H9 (cell line): ENCODE measurements at regions not wholly inside any gene's neighbourhood (a gene's known extent, or its start where the extent isn't known, plus 50 kb on each side); places are given as distances from the start of the nearest gene placed in this dataset.

Source experiments
- DNase-seq: peaks from one replicate; pipeline ENCODE4 v3.0.0-alpha.2; 2017
- H2AFZ ChIP-seq: one replicate; pipeline ENCODE4 v1.6.1; 2013; ENCODE audit warnings: mild to moderate bottlenecking, low read length, control low read depth, moderate library complexity
- H2AK5ac ChIP-seq: 2 replicates; pipeline ENCODE4 v1.6.1; 2013; ENCODE audit warnings: low read length, control low read depth, mixed read lengths; ENCODE audit not compliant: insufficient read length
- H2BK120ac ChIP-seq: one replicate; pipeline ENCODE4 v1.6.1; 2013; ENCODE audit warnings: low read depth, mild to moderate bottlenecking, low read length, control low read depth, inconsistent platforms; ENCODE audit not compliant: poor library complexity, severe bottlenecking
- H2BK12ac ChIP-seq: 2 replicates; pipeline ENCODE4 v1.6.1; 2013; ENCODE audit warnings: low read length, control low read depth, mixed read lengths, low read depth; ENCODE audit not compliant: insufficient read length
- H2BK15ac ChIP-seq: 2 replicates; pipeline ENCODE4 v1.6.1; 2013; ENCODE audit warnings: low read depth, low read length, control low read depth
- H2BK20ac ChIP-seq: one replicate; pipeline ENCODE4 v1.6.1; 2013; ENCODE audit warnings: low read depth, mild to moderate bottlenecking, low read length, control low read depth, inconsistent platforms; ENCODE audit not compliant: poor library complexity, severe bottlenecking
- H2BK5ac ChIP-seq: 2 replicates; pipeline ENCODE4 v1.6.1; 2013; ENCODE audit warnings: low read length, control low read depth, mixed read lengths; ENCODE audit not compliant: insufficient read length
- H3K14ac ChIP-seq: 2 replicates; pipeline ENCODE4 v1.6.1; 2013; ENCODE audit warnings: low read length, control low read depth; ENCODE audit not compliant: insufficient read depth
- H3K18ac ChIP-seq: 2 replicates; pipeline ENCODE4 v1.6.1; 2013; ENCODE audit warnings: low read depth, mild to moderate bottlenecking, mixed read lengths, low read length, control low read depth; ENCODE audit not compliant: insufficient read length
- H3K23ac ChIP-seq: 2 replicates; pipeline ENCODE4 v1.6.1; 2013; ENCODE audit warnings: low read length, control low read depth, mixed read lengths, low read depth; ENCODE audit not compliant: insufficient read length
- H3K23me2 ChIP-seq: 2 replicates; pipeline ENCODE4 v1.6.1; 2013; ENCODE audit warnings: low read depth, mild to moderate bottlenecking, mixed read lengths, low read length, control low read depth; ENCODE audit not compliant: insufficient read length, poor library complexity, severe bottlenecking
- H3K27ac ChIP-seq: 2 replicates; pipeline ENCODE4 v1.5.1; 2013; ENCODE audit warnings: low read length, control low read depth, mixed read lengths, low read depth; ENCODE audit not compliant: insufficient read length
- H3K27me3 ChIP-seq: 2 replicates; pipeline ENCODE4 v1.6.1; 2013; ENCODE audit warnings: low read length, control low read depth, inconsistent platforms; ENCODE audit not compliant: insufficient read depth
- H3K4ac ChIP-seq: 2 replicates; pipeline ENCODE4 v1.6.1; 2013; ENCODE audit warnings: low read depth, mild to moderate bottlenecking, control low read depth, inconsistent platforms, low read length, moderate library complexity
- H3K4me1 ChIP-seq: 2 replicates; pipeline ENCODE4 v1.6.1; 2013; ENCODE audit warnings: low read length, control low read depth, inconsistent platforms; ENCODE audit not compliant: insufficient read depth
- H3K4me2 ChIP-seq: 2 replicates; pipeline ENCODE4 v1.6.1; 2013; ENCODE audit warnings: low read length, control low read depth, mixed read lengths; ENCODE audit not compliant: insufficient read length, insufficient read depth
- H3K56ac ChIP-seq: 2 replicates; pipeline ENCODE4 v1.6.1; 2013; ENCODE audit warnings: low read depth, mild to moderate bottlenecking, mixed read lengths, low read length, control low read depth; ENCODE audit not compliant: insufficient read length
- H3K79me1 ChIP-seq: 2 replicates; pipeline ENCODE4 v1.6.1; 2013; ENCODE audit warnings: low read depth, mild to moderate bottlenecking, moderate library complexity, low read length, control low read depth, inconsistent platforms; ENCODE audit not compliant: insufficient read depth, poor library complexity, severe bottlenecking
- H3K79me2 ChIP-seq: 2 replicates; pipeline ENCODE4 v1.6.1; 2013; ENCODE audit warnings: low read length, control low read depth, inconsistent platforms; ENCODE audit not compliant: insufficient read depth
- H3K9ac ChIP-seq: 2 replicates; pipeline ENCODE4 v1.6.1; 2013; ENCODE audit warnings: low read length, control low read depth, mixed read lengths; ENCODE audit not compliant: insufficient read length; ENCODE audit errors: extremely low read depth
- H3K9me3 ChIP-seq: one replicate; pipeline ENCODE4 v1.6.1; 2013; ENCODE audit warnings: low read depth, low read length, inconsistent platforms; ENCODE audit not compliant: control insufficient read depth
- H3T11ph ChIP-seq: one replicate; pipeline ENCODE4 v1.6.1; 2013; ENCODE audit warnings: mild to moderate bottlenecking, low read length, control low read depth, inconsistent platforms
- H4K20me1 ChIP-seq: one replicate; pipeline ENCODE4 v1.6.1; 2013; ENCODE audit not compliant: control insufficient read depth, insufficient read length, insufficient read depth
- H4K5ac ChIP-seq: 2 replicates; pipeline ENCODE4 v1.6.1; 2013; ENCODE audit warnings: low read depth, mild to moderate bottlenecking, mixed read lengths, low read length, control low read depth; ENCODE audit not compliant: insufficient read length
- H4K8ac ChIP-seq: replicated peaks from 2 replicates; pipeline ENCODE4 v1.6.1; 2013; ENCODE audit warnings: low read length, control low read depth, mixed read lengths, low read depth; ENCODE audit not compliant: insufficient read length
- H4K91ac ChIP-seq: 2 replicates; pipeline ENCODE4 v1.6.1; 2013; ENCODE audit warnings: low read depth, mild to moderate bottlenecking, moderate library complexity, mixed read lengths, low read length, control low read depth; ENCODE audit not compliant: insufficient read length
- H3K27ac Mint-ChIP-seq, 3 experiments: 2 replicates in 2 of 3; 3 replicates in 1 of 3; pipeline ENCODE4 v1.8.0; 2020 to 2021; ENCODE audit warnings: mixed read lengths in 3 of 3, mild to moderate bottlenecking in 1 of 3, moderate library complexity in 1 of 3
- H3K27me3 Mint-ChIP-seq: 2 replicates; pipeline ENCODE4 v1.8.0; 2021; ENCODE audit warnings: low read depth, mild to moderate bottlenecking, moderate library complexity, mixed read lengths
- H3K36me3 Mint-ChIP-seq, 3 experiments: 2 replicates in 2 of 3; 3 replicates in 1 of 3; pipeline ENCODE4 v1.8.0; 2020 to 2021; ENCODE audit warnings: low read depth in 3 of 3, mixed read lengths in 3 of 3; ENCODE audit not compliant: insufficient read depth in 1 of 3
- H3K4me1 Mint-ChIP-seq, 2 experiments: 2 replicates each; pipeline ENCODE4 v1.8.0; 2020; ENCODE audit warnings: mixed read lengths in 2 of 2
- H3K4me3 Mint-ChIP-seq, 2 experiments: 2 replicates in 1 of 2; 3 replicates in 1 of 2; pipeline ENCODE4 v1.8.0; 2020 to 2021; ENCODE audit warnings: mild to moderate bottlenecking in 2 of 2, mixed read lengths in 2 of 2, moderate library complexity in 1 of 2
- H3K9me3 Mint-ChIP-seq, 2 experiments: 2 replicates in 1 of 2; 3 replicates in 1 of 2; pipeline ENCODE4 v1.8.0; 2020; ENCODE audit warnings: mild to moderate bottlenecking in 2 of 2, mixed read lengths in 2 of 2, moderate library complexity in 1 of 2
- CTCF ChIP-seq: fragments of 200-600 bp; sonication (generic); conservative IDR thresholded peaks from 3 replicates; pipeline ENCODE4 v1.8.0; 2021; ENCODE audit warnings: antibody characterized with exemption, mild to moderate bottlenecking
- WGBS: extraction: QIAGEN DNeasy Blood & Tissue Kit; methylation state at CpG from one replicate; pipeline ENCODE4 v1.1.7; 2013; ENCODE audit warnings: missing lambda C conversion rate, low lambda C conversion rate, mixed read lengths; ENCODE audit not compliant: insufficient read length; ENCODE audit errors: extremely low coverage; 5-methylcytosine and 5-hydroxymethylcytosine counted together

- Histone ChIP-seq H3K18ac (no peak overlapping the region), H3K14ac (no peak overlapping the region), H2BK5ac (no peak overlapping the region), H4K91ac (no peak overlapping the region), H3K56ac (no peak overlapping the region), H3K4me2 (no peak overlapping the region), H3K79me2 (no peaks in the 10 kb centered on the region), H3K9ac (no peak overlapping the region), H3K79me1 (no peaks in the 10 kb centered on the region), H3T11ph (no peak overlapping the region), H3K23me2 (no peaks in the 10 kb centered on the region), H3K23ac (no peak overlapping the region), H3K9me3 (no peaks in the 10 kb centered on the region), H2AK5ac (no peak overlapping the region), H4K20me1 (no peaks in the 10 kb centered on the region), H3K4me1 (peaks cover 9% of the 10 kb centered on the region; the same call in 1 of the 2 replicates), H2BK20ac (no peak overlapping the region), H2AFZ (no peak overlapping the region), H3K4ac (no peak overlapping the region), H3K27ac (no peak overlapping the region), H3K27me3 (no peaks in the 10 kb centered on the region), H4K8ac (no peak overlapping the region), H2BK15ac (no peak overlapping the region), H2BK12ac (no peak overlapping the region), H2BK120ac (no peak overlapping the region), H4K5ac (no peak overlapping the region)
- no peaks in the 10 kb centered on the region for H3K9me3 Mint-ChIP-seq
- no peak overlapping the region for H3K27ac Mint-ChIP-seq
- DNase-seq, result no peak
- no peak for TF ChIP-seq CTCF
- peaks cover 8 to 26% of the 10 kb centered on the region in 2 experiments for H3K4me1 Mint-ChIP-seq
- no peaks in the 10 kb centered on the region for H3K27me3 Mint-ChIP-seq
- WGBS, result no CpG with 5 or more reads among the region's 2 CpGs
- H3K36me3 Mint-ChIP-seq, result peaks cover 0 to 5% (median 0%) of the 10 kb centered on the region in 3 experiments; a peak in 1 of 7 replicates
- no peak overlapping the region for H3K4me3 Mint-ChIP-seq
These were observed 261.1 kb downstream of the INSIG2 start for GRCh38 chr2:118349365-118349764.
